Ovary (tissue), 7 donors: ENCODE measurements at regions not wholly inside any gene's neighbourhood (a gene's known extent, or its start where the extent isn't known, plus 50 kb on each side); places are given as distances from the start of the nearest gene placed in this dataset.

Source experiments
- DNase-seq, 5 donors: peaks; one replicate each; pipeline ENCODE4 v3.0.0-alpha.2; 2019 to 2020
- H3K27ac ChIP-seq, 2 donors: fragments of 200-600 bp; one replicate each; pipeline versions ENCODE4 v1.5.1 to v1.8.0; 2019 to 2022
- H3K27me3 ChIP-seq: fragments of 200-600 bp; one replicate; pipeline ENCODE4 v1.8.0; 2022
- H3K36me3 ChIP-seq: fragments of 200-600 bp; sonication (generic); one replicate; pipeline ENCODE4 v1.5.1; 2019
- H3K4me1 ChIP-seq: one replicate; pipeline ENCODE4 v1.8.1; 2013; ENCODE audit warnings: mild to moderate bottlenecking, moderate library complexity; ENCODE audit not compliant: insufficient read depth
- H3K4me3 ChIP-seq: fragments of 200-600 bp; sonication (generic); one replicate; pipeline ENCODE4 v1.5.1; 2017
- H3K9me3 ChIP-seq, 2 donors: fragments of 200-600 bp in 1 of 2; sonication (generic) in 1 of 2; one replicate each; pipeline versions ENCODE4 v1.5.1 to v1.8.1; 2013 to 2019; ENCODE audit warnings: mild to moderate bottlenecking in 1 of 2, moderate library complexity in 1 of 2
- EP300 ChIP-seq: sonication (generic); formaldehyde crosslinking; IDR thresholded peaks from one replicate; pipeline ENCODE4 v1.6.1; 2017; ENCODE audit warnings: antibody characterized with exemption
- POLR2A ChIP-seq: fragments of 450-650 bp; IDR thresholded peaks from one replicate; pipeline ENCODE4 v1.6.1; 2017; ENCODE audit warnings: antibody characterized with exemption, mild to moderate bottlenecking, moderate library complexity
- WGBS, 3 donors: extraction: QIAGEN DNeasy Blood & Tissue Kit in 1 of 3; methylation state at CpG; one replicate each; pipeline versions ENCODE4 v1.1.5 to v1.1.7; 2013 to 2017; 5-methylcytosine and 5-hydroxymethylcytosine counted together
- intact Hi-C, 4 donors: fragments of 100-400 bp; cut with DNase I; formaldehyde crosslinking; loops; one replicate each; pipeline versions ENCODE4 v1.11.0 to v1.15.1; 2022 to 2023
- TF ChIP-seq, protein P1 (sequence below), 3 donors: fragments of 450-650 bp in 2 of 3; fragments of 200-600 bp in 1 of 3; IDR thresholded peaks; one replicate each; pipeline versions ENCODE4 v1.5.1 to v1.8.0; 2016 to 2022; ENCODE audit warnings: antibody characterized with exemption in 3 of 3, mild to moderate bottlenecking in 1 of 3
- donor health status: DM: no; HTN: no; CAD: no; lungs with moderate emphysema.
- donor health status: DM: no; HTN: no; CAD: no.
- donor health status: Bipolar disorder and iron deficiency.
- donor health status: DM: no; HTN: no; CAD: no.
- donor health status: DM: yes; HTN: yes; CAD: no.

DNA sequence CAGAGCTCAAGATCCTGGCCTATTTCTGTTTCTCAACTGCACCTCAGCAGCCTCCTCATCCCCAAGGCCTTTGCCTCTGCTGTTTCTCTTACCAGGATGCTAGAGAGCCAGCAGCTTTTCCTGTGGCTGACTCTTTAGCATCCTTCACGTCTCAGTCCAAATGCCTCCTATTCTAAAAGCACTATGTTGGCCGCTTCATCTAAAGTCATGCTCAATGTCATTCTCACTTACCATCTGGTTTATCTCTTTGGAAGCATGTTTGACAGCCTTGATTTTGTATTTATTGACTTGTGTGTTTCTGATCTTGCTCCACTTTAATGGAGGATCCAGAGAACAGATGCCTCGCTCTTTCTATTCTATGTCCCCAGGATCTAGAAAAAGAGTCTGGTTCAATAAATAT is 351.8 kb upstream of the CDH11 start:
- no peak overlapping the region for H3K4me3 ChIP-seq
- intact Hi-C loops = no loop called here
- no peak for DNase-seq
- H3K9me3 ChIP-seq = no peaks in the 10 kb centered on the region
- 95 to 100% (median 95%) methylated on average over 3 of the region's 3 CpGs for WGBS, 3 donors
- TF ChIP-seq POLR2A (no peak), EP300 (no peak)
- TF ChIP-seq, protein P1, sequence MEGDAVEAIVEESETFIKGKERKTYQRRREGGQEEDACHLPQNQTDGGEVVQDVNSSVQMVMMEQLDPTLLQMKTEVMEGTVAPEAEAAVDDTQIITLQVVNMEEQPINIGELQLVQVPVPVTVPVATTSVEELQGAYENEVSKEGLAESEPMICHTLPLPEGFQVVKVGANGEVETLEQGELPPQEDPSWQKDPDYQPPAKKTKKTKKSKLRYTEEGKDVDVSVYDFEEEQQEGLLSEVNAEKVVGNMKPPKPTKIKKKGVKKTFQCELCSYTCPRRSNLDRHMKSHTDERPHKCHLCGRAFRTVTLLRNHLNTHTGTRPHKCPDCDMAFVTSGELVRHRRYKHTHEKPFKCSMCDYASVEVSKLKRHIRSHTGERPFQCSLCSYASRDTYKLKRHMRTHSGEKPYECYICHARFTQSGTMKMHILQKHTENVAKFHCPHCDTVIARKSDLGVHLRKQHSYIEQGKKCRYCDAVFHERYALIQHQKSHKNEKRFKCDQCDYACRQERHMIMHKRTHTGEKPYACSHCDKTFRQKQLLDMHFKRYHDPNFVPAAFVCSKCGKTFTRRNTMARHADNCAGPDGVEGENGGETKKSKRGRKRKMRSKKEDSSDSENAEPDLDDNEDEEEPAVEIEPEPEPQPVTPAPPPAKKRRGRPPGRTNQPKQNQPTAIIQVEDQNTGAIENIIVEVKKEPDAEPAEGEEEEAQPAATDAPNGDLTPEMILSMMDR (IDR thresholded peaks at IDR 0.05) = no peak
- no peaks in the 10 kb centered on the region for H3K36me3 ChIP-seq
- H3K4me1 ChIP-seq = no peaks in the 10 kb centered on the region
- H3K27ac ChIP-seq = no peak overlapping the region
- no peaks in the 10 kb centered on the region for H3K27me3 ChIP-seq

DNA sequence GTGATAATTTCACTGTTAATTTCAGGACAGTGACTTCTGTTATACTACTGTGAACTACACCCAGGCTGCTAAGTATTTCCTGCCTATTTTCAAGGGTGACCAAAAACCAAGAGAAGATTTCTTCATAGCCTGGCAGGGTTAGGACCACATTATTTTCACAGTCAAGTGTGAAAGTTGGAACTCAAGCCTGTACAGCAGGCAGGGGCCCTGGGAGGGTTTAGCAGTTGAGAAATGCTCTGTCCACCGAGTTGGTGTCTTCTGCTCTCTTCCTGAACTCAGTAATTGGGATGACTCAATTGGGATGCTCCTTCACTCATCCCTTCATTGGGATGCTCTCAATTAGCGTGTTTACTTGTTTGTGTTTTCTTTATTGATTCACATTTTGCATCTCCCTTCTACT is 347.3 kb upstream of the CDH11 start:
- no peak for DNase-seq
- intact Hi-C loops = no loop called here
- no peaks in the 10 kb centered on the region for H3K27me3 ChIP-seq
- TF ChIP-seq, protein P1 (IDR thresholded peaks at IDR 0.05) = no peak
- no peak overlapping the region for H3K27ac ChIP-seq
- H3K9me3 ChIP-seq = no peaks in the 10 kb centered on the region
- H3K4me3 ChIP-seq = no peak overlapping the region
- no peaks in the 10 kb centered on the region for H3K36me3 ChIP-seq
- no peaks in the 10 kb centered on the region for H3K4me1 ChIP-seq
- 84 to 95% (median 94%) methylated on average over 2 of the region's 2 CpGs for WGBS, 3 donors

DNA sequence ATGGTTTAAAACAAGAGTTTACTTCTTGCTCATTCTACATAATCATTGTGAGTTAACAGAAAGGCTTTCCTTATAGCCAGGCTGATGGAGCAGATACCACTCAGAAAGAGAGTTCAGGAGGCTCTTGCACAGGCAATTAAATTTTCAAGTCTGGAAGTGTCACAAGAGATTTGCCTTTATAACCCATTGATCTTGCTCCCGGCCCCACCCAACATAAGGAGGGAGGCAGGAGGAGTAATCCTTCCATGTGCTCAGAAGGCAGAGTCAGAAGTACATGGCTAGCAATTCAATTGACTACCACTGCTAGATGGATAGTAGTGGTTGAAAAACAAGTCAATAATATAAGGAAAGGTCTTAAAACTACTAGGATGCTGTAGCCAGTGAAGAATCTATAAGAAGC is 346.3 kb upstream of the CDH11 start:
- DNase-seq = no peak
- TF ChIP-seq POLR2A (no peak), EP300 (no peak)
- TF ChIP-seq, protein P1 (IDR thresholded peaks at IDR 0.05) = no peak

DNA sequence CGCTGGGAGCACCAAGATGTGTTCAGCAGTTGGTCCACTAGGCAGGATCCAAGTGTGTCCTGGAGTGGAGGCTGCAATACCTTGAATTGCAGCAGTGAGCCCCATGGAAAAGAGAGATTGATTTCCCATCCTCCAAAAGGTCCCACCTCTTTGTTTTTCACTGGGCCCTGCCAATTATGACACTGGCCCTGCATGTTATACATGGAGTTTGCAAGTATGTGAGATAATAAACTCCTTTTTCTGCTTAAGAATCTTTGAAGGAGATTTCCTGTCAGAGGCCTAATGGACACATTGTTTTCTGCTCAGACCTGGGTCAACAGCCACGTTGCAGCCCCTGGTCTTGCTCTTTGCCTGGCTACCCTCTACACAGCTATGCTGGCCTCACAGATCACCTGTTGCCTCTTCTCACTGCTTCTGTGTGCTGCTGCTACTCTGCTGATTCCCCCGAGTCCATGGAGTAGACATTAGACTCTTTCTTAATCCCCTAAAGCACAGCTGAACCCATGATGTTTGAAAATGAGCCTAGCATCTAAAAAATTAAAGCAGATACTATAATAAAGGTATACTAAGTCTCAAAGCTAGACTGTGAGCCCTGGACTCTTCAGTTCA is 341.9 kb upstream of the CDH11 start:
- intact Hi-C loops = no loop called here
- WGBS, 3 donors = 78 to 92% (median 89%) methylated on average over 3 of the region's 3 CpGs
- Histone ChIP-seq H3K36me3 (no peaks in the 10 kb centered on the region), H3K4me3 (no peak overlapping the region), H3K27me3 (no peaks in the 10 kb centered on the region), H3K27ac (no peak overlapping the region), H3K9me3 (no peaks in the 10 kb centered on the region), H3K4me1 (no peaks in the 10 kb centered on the region)
- TF ChIP-seq EP300 (no peak), POLR2A (no peak)
- DNase-seq = no peak

More for the DNA sequence above, 346.3 kb upstream of the CDH11 start:
- Histone ChIP-seq H3K36me3 (no peaks in the 10 kb centered on the region), H3K27ac (no peak overlapping the region), H3K4me1 (no peaks in the 10 kb centered on the region), H3K9me3 (no peaks in the 10 kb centered on the region), H3K4me3 (no peak overlapping the region), H3K27me3 (no peaks in the 10 kb centered on the region)
- 92 to 100% (median 94%) methylated on average over 1 of the region's 1 CpG for WGBS, 3 donors
- intact Hi-C loops = no loop called here

DNA sequence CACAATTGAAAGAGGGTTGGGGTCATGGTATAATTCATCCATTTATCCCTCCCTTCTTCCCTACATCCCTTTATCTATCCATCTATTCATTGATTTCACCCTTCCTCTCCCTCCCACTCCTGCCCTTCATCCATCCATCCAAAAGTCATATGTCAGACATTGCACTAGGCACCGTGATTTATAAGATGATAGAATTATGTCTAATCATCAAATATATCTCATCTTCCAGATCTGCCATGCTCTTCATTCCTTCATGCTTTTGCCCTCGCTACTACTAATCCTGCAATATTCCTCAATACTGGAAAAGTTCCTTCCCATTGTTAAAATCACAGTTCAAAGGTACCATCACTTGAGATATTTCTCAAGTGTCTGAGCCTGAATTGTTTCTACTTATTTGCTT is 335.2 kb upstream of the CDH11 start:
- no peak for DNase-seq
- Histone ChIP-seq H3K9me3 (no peaks in the 10 kb centered on the region), H3K27me3 (no peaks in the 10 kb centered on the region), H3K36me3 (no peaks in the 10 kb centered on the region), H3K4me1 (peaks cover 1% of the 10 kb centered on the region), H3K4me3 (no peak overlapping the region), H3K27ac (no peak overlapping the region)
- intact Hi-C loops = no loop called here
- TF ChIP-seq EP300 = no peak
- TF ChIP-seq, protein P1 (IDR thresholded peaks at IDR 0.05) = no peak
- WGBS, 3 donors = 70 to 94% (median 74%) methylated on average over 2 of the region's 2 CpGs
